GM12878 (cell line): ENCODE measurements at regions not wholly inside any gene's neighbourhood (a gene's known extent, or its start where the extent isn't known, plus 50 kb on each side); places are given as distances from the start of the nearest gene placed in this dataset.

ENCODE experiments used
- ATAC-seq: fragments of 200-7000 bp; cut with Tn5 transposase; 3 replicates; pipeline ENCODE4 v1.9.1; 2020; ENCODE audit warnings: mild to moderate bottlenecking, moderate library complexity
- BruUV-seq: library from RNA; stranded (reverse); fragments of 400-500 nt; replicated peaks from 2 replicates; lab custom pipeline; 2021; lab: Mats Ljungman, UMichigan
- CTCF ChIA-PET: fragments of 300-600 bp; sonication (Branson Sonifier 250); formaldehyde crosslinking; extraction: SDS; loops from one replicate; lab custom pipeline; 2021; ENCODE audit warnings: inconsistent platforms; lab: Yijun Ruan, JAX
- POLR2A ChIA-PET: fragments of 350-600 bp; formaldehyde crosslinking; extraction: SDS; loops from one replicate; lab custom pipeline; 2021; ENCODE audit warnings: inconsistent platforms; lab: Charles Lee
- RAD21 ChIA-PET: fragments of 300-600 bp; sonication (Branson Sonifier 250); formaldehyde crosslinking; loops from one replicate; lab custom pipeline; 2023; ENCODE audit warnings: antibody characterized with exemption; ENCODE audit not compliant: unreplicated experiment; lab: Charles Lee
- SMC1A ChIA-PET: fragments of 300-600 bp; sonication (Branson Sonifier 250); formaldehyde crosslinking; loops from one replicate; lab custom pipeline; 2023; ENCODE audit not compliant: unreplicated experiment, uncharacterized antibody; lab: Charles Lee
- DNase-seq: peaks from one replicate; pipeline ENCODE4 v3.0.0-alpha.2; 2011; ENCODE audit warnings: low read depth, low spot score
- FAIRE-seq: peaks from 3 replicates; lab custom pipeline; 2011; peaks lifted over from hg19 to GRCh38; lab: Jason Lieb, UNC
- H2AFZ ChIP-seq: 2 replicates; pipeline ENCODE4 v1.6.0; 2011; ENCODE audit warnings: low read depth, low read length, control low read depth; ENCODE audit not compliant: control insufficient read depth
- H3K27ac ChIP-seq: 2 replicates; pipeline ENCODE4 v1.5.1; 2011; ENCODE audit warnings: control low read depth; ENCODE audit not compliant: control insufficient read depth, insufficient read depth
- H3K27me3 ChIP-seq, 2 experiments: replicated peaks in 1 of 2; 2 replicates each; pipeline versions ENCODE4 v1.6.0 to v1.6.1; 2011; ENCODE audit warnings: low read length in 1 of 2; ENCODE audit not compliant: control insufficient read depth in 2 of 2, insufficient read depth in 2 of 2
- H3K36me3 ChIP-seq, 2 experiments: 2 replicates each; pipeline ENCODE4 v1.5.1; 2011; ENCODE audit warnings: low read length in 1 of 2; ENCODE audit not compliant: control insufficient read depth in 2 of 2, insufficient read depth in 2 of 2
- H3K4me1 ChIP-seq: 2 replicates; pipeline ENCODE4 v1.6.1; 2011; ENCODE audit warnings: mild to moderate bottlenecking, low read length, moderate library complexity, mixed read lengths; ENCODE audit not compliant: control insufficient read depth, insufficient read depth
- H3K4me2 ChIP-seq: 2 replicates; pipeline ENCODE4 v1.6.0; 2011; ENCODE audit warnings: control low read depth; ENCODE audit not compliant: control insufficient read depth, insufficient read depth
- H3K4me3 ChIP-seq: fragments of 200-600 bp; sonication (generic); 2 replicates; pipeline ENCODE4 v1.5.1; 2016
- H3K79me2 ChIP-seq: 2 replicates; pipeline ENCODE4 v1.6.0; 2011; ENCODE audit warnings: low read length; ENCODE audit not compliant: control insufficient read depth, insufficient read depth
- H3K9ac ChIP-seq: 2 replicates; pipeline ENCODE4 v1.8.0; 2011; ENCODE audit warnings: low read length, control low read depth, mixed read lengths; ENCODE audit not compliant: control insufficient read depth, insufficient read depth
- H3K9me3 ChIP-seq: replicated peaks from 3 replicates; pipeline ENCODE4 v1.5.1; 2011; ENCODE audit warnings: mild to moderate bottlenecking, low read length; ENCODE audit not compliant: control insufficient read depth, insufficient read depth
- H4K20me1 ChIP-seq: 2 replicates; pipeline ENCODE4 v1.6.0; 2011; ENCODE audit not compliant: control insufficient read depth, insufficient read depth
- EGR1 ChIP-seq, 2 experiments: IDR thresholded peaks; 1 replicate in 1 of 2; 2 replicates in 1 of 2; pipeline ENCODE4 v1.6.1; 2011 to 2012; ENCODE audit warnings: low read depth in 2 of 2, low read length in 2 of 2, borderline replicate concordance in 1 of 2, mild to moderate bottlenecking in 1 of 2, moderate library complexity in 1 of 2
- FOXK2 ChIP-seq: fragments of 450-650 bp; IDR thresholded peaks from 2 replicates; pipeline ENCODE4 v1.6.1; 2017; ENCODE audit warnings: mild to moderate bottlenecking, moderate library complexity
- KAT2A ChIP-seq: conservative IDR thresholded peaks from 2 replicates; pipeline ENCODE4 v1.6.1; 2011; ENCODE audit warnings: low read depth, low read length; ENCODE audit not compliant: control insufficient read depth
- NFYA ChIP-seq: IDR thresholded peaks from 2 replicates; pipeline ENCODE4 v1.6.1; 2011; ENCODE audit warnings: low read depth, mild to moderate bottlenecking, low read length, improper control_type of control experiment, borderline replicate concordance
- NRF1 ChIP-seq: conservative IDR thresholded peaks from 2 replicates; pipeline ENCODE4 v1.6.1; 2011; ENCODE audit warnings: mild to moderate bottlenecking, low read depth, low read length, improper control_type of control experiment
- SUPT20H ChIP-seq: IDR thresholded peaks from 2 replicates; pipeline ENCODE4 v1.6.1; 2011; ENCODE audit warnings: low read depth, mild to moderate bottlenecking, low read length, moderate library complexity, borderline replicate concordance; ENCODE audit not compliant: control insufficient read depth
- YBX1 ChIP-seq: fragments of 450-650 bp; IDR thresholded peaks from 2 replicates; pipeline ENCODE4 v1.6.1; 2016; ENCODE audit warnings: antibody characterized with exemption
- WGBS: methylation state at CpG from one replicate; pipeline ENCODE4 v1.1.6; 2016; ENCODE audit warnings: low lambda C conversion rate; ENCODE audit not compliant: insufficient replicate concordance, insufficient coverage; ENCODE audit errors: missing lambda C conversion rate; 5-methylcytosine and 5-hydroxymethylcytosine counted together
- in situ Hi-C: fragments of 300-500 bp; cut with MboI; formaldehyde crosslinking; loops from 9 replicates; pipeline ENCODE4 v1.14.3; 2018; ENCODE audit warnings: mixed read lengths
- intact Hi-C: fragments of 100-400 bp; cut with micrococcal nuclease; formaldehyde crosslinking; loops from one replicate; pipeline ENCODE4 v1.14.2; 2022; ENCODE audit not compliant: unreplicated experiment
- TF ChIP-seq, protein P1 (sequence below): fragments of 450-650 bp; formaldehyde crosslinking; IDR thresholded peaks from 2 replicates; pipeline ENCODE4 v1.4.0; 2022; ENCODE audit warnings: mild to moderate bottlenecking, moderate library complexity
- TF ChIP-seq, protein P2 (sequence below): fragments of 450-650 bp; IDR thresholded peaks from 2 replicates; pipeline ENCODE4 v1.6.1; 2017; ENCODE audit warnings: mild to moderate bottlenecking, moderate library complexity
- TF ChIP-seq, protein P3 (sequence below): fragments of 450-650 bp; IDR thresholded peaks from 2 replicates; pipeline ENCODE4 v1.6.1; 2014; ENCODE audit warnings: mild to moderate bottlenecking
- TF ChIP-seq, protein P4 (sequence below): IDR thresholded peaks from 2 replicates; pipeline ENCODE4 v1.6.1; 2012; ENCODE audit warnings: mild to moderate bottlenecking, low read depth, low read length
- TF ChIP-seq, protein P5 (sequence below): IDR thresholded peaks from 2 replicates; pipeline ENCODE4 v1.6.1; 2011; ENCODE audit warnings: low read depth, mild to moderate bottlenecking, low read length, moderate library complexity, borderline replicate concordance; ENCODE audit errors: extremely low read depth

DNA sequence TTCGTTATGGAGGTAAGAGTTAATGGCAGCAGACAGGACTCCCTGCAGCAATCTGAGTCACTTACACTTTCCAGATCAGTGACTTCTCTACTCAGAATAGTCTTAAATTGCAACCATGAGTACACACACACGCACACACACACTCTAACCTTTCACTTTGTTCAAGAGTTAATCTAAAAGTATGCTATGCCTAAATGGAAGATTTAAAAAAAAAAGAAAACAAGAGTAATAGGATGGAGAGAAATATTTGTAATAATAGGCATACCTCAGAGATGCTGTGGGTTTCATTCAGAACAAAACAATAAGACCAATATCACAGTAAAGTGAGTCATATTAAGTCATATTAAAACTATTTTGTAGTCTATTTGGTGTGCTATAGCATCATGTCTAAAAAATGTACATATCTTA, 969.1 kb upstream of the PCDH10 start:
- in situ Hi-C loops, result no loop called here
- no peaks in the 10 kb centered on the region for H3K4me1 ChIP-seq
- no peak overlapping the region for H3K4me2 ChIP-seq
- H3K27ac ChIP-seq, result no peak overlapping the region
- H3K27me3 ChIP-seq, result no peaks in the 10 kb centered on the region
- H3K36me3 ChIP-seq, result no peaks in the 10 kb centered on the region
- no peak overlapping the region for H2AFZ ChIP-seq
- FAIRE-seq (no peak), DNase-seq (no peak), ATAC-seq (no peak)
- ChIA-PET RAD21 (no interaction called here), CTCF (no interaction called here), SMC1A (no interaction called here), POLR2A (no interaction called here)
- H3K9ac ChIP-seq, result no peak overlapping the region
- H3K4me3 ChIP-seq, result no peak overlapping the region
- no peaks in the 10 kb centered on the region for H3K79me2 ChIP-seq
- BruUV-seq, result no TSS peak
- WGBS, result 3% methylated on average over 2 of the region's 2 CpGs
- no peaks in the 10 kb centered on the region; the same call in 2 of the 3 replicates for H3K9me3 ChIP-seq
- H4K20me1 ChIP-seq, result no peaks in the 10 kb centered on the region
- intact Hi-C loops, result no loop called here
- TF ChIP-seq, protein P1, sequence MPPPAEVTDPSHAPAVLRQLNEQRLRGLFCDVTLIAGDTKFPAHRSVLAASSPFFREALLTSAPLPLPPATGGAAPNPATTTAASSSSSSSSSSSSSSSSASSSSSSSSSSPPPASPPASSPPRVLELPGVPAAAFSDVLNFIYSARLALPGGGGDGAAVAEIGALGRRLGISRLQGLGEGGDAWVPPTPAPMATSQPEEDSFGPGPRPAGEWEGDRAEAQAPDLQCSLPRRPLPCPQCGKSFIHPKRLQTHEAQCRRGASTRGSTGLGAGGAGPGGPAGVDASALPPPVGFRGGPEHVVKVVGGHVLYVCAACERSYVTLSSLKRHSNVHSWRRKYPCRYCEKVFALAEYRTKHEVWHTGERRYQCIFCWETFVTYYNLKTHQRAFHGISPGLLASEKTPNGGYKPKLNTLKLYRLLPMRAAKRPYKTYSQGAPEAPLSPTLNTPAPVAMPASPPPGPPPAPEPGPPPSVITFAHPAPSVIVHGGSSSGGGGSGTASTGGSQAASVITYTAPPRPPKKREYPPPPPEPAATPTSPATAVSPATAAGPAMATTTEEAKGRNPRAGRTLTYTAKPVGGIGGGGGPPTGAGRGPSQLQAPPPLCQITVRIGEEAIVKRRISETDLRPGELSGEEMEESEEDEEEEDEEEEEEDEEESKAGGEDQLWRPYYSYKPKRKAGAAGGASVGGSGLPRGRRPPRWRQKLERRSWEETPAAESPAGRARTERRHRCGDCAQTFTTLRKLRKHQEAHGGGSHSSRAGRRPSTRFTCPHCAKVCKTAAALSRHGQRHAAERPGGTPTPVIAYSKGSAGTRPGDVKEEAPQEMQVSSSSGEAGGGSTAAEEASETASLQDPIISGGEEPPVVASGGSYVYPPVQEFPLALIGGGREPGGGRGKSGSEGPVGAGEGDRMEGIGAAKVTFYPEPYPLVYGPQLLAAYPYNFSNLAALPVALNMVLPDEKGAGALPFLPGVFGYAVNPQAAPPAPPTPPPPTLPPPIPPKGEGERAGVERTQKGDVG, result no peak
- TF ChIP-seq EGR1 (IDR thresholded peaks at IDR 0.05; ENCODE audit: borderline replicate concordance in 1 of 2, low read depth in 2 of 2, low read length in 2 of 2) (no peak), YBX1 (no peak), SUPT20H (no peak), FOXK2 (no peak), NRF1 (no peak), KAT2A (no peak), NFYA (no peak)
- TF ChIP-seq, protein P2, sequence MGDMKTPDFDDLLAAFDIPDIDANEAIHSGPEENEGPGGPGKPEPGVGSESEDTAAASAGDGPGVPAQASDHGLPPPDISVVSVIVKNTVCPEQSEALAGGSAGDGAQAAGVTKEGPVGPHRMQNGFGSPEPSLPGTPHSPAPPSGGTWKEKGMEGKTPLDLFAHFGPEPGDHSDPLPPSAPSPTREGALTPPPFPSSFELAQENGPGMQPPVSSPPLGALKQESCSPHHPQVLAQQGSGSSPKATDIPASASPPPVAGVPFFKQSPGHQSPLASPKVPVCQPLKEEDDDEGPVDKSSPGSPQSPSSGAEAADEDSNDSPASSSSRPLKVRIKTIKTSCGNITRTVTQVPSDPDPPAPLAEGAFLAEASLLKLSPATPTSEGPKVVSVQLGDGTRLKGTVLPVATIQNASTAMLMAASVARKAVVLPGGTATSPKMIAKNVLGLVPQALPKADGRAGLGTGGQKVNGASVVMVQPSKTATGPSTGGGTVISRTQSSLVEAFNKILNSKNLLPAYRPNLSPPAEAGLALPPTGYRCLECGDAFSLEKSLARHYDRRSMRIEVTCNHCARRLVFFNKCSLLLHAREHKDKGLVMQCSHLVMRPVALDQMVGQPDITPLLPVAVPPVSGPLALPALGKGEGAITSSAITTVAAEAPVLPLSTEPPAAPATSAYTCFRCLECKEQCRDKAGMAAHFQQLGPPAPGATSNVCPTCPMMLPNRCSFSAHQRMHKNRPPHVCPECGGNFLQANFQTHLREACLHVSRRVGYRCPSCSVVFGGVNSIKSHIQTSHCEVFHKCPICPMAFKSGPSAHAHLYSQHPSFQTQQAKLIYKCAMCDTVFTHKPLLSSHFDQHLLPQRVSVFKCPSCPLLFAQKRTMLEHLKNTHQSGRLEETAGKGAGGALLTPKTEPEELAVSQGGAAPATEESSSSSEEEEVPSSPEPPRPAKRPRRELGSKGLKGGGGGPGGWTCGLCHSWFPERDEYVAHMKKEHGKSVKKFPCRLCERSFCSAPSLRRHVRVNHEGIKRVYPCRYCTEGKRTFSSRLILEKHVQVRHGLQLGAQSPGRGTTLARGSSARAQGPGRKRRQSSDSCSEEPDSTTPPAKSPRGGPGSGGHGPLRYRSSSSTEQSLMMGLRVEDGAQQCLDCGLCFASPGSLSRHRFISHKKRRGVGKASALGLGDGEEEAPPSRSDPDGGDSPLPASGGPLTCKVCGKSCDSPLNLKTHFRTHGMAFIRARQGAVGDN, result no peak
- TF ChIP-seq, protein P3, sequence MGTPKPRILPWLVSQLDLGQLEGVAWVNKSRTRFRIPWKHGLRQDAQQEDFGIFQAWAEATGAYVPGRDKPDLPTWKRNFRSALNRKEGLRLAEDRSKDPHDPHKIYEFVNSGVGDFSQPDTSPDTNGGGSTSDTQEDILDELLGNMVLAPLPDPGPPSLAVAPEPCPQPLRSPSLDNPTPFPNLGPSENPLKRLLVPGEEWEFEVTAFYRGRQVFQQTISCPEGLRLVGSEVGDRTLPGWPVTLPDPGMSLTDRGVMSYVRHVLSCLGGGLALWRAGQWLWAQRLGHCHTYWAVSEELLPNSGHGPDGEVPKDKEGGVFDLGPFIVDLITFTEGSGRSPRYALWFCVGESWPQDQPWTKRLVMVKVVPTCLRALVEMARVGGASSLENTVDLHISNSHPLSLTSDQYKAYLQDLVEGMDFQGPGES, result no peak
- TF ChIP-seq, protein P4, sequence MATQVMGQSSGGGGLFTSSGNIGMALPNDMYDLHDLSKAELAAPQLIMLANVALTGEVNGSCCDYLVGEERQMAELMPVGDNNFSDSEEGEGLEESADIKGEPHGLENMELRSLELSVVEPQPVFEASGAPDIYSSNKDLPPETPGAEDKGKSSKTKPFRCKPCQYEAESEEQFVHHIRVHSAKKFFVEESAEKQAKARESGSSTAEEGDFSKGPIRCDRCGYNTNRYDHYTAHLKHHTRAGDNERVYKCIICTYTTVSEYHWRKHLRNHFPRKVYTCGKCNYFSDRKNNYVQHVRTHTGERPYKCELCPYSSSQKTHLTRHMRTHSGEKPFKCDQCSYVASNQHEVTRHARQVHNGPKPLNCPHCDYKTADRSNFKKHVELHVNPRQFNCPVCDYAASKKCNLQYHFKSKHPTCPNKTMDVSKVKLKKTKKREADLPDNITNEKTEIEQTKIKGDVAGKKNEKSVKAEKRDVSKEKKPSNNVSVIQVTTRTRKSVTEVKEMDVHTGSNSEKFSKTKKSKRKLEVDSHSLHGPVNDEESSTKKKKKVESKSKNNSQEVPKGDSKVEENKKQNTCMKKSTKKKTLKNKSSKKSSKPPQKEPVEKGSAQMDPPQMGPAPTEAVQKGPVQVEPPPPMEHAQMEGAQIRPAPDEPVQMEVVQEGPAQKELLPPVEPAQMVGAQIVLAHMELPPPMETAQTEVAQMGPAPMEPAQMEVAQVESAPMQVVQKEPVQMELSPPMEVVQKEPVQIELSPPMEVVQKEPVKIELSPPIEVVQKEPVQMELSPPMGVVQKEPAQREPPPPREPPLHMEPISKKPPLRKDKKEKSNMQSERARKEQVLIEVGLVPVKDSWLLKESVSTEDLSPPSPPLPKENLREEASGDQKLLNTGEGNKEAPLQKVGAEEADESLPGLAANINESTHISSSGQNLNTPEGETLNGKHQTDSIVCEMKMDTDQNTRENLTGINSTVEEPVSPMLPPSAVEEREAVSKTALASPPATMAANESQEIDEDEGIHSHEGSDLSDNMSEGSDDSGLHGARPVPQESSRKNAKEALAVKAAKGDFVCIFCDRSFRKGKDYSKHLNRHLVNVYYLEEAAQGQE, result no peak
- TF ChIP-seq, protein P5, sequence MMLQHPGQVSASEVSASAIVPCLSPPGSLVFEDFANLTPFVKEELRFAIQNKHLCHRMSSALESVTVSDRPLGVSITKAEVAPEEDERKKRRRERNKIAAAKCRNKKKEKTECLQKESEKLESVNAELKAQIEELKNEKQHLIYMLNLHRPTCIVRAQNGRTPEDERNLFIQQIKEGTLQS, result no peak
